T1000 (cell line): ENCODE measurements at regions not wholly inside any gene's neighbourhood (a gene's known extent, or its start where the extent isn't known, plus 50 kb on each side); places are given as distances from the start of the nearest gene placed in this dataset.
"Not testable (repeated sequence)": the region's sequence is repeated elsewhere in the genome, so short reads cannot be mapped to it uniquely, and the experiment has no call there.

ENCODE experiments used
- DNase-seq: peaks from one replicate; lab custom pipeline; 2025; ENCODE audit warnings: mixed read lengths; lab: John Stamatoyannopoulos, UW

DNA sequence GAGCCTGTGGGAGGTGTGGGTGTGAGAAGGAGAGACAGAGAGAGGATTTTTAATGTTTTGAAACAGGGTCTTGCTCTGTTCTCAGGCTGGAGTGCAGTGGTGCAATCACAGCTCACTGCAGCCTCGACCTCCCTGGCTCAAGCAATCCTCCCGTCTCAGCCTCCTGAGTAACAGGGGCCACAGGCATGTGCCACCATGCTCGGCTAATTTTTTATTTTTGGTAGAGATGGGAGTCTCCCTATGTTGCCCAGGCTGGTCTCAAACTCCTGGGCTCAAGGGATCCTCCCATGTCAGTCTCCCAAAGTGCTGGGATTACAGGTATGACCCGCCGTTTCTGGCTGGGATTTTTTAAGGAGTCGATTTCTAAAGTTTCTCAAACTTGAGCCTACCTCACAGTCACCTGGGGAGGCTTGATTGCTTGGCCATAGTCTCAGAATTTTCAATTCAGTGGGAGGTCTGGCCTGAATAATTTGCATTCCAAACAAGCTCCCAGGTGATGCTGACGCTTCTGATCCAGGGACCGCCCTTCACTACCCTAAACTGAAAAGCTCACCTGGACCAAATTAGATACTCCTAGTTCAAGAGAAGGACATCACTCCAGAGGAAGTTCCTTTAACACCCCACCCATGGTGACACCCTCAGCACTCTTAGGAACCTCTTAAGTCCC is 70.8 kb upstream of the SLC1A4 start:
- DNase-seq: no peak

DNA sequence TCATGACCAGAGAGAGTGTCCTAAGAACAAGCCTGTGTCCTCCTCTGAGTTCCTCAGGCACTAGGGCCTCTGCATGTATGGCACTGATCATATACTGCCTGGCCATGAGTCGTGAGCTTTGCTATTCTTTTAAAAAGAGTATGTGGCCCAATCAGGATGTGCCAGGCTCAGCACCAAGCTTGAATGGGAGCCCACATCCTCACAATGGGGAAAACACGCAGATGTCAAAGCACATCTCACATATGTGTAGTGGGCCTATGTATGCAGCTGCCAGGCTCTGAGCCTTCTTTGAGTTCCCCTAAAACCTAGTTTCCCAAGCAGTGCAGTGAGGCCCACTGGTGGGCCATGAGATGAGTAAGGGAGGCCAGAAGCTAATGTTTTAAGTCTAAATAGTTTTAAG is 69.9 kb upstream of the SLC1A4 start:
- DNase-seq: no peak

DNA sequence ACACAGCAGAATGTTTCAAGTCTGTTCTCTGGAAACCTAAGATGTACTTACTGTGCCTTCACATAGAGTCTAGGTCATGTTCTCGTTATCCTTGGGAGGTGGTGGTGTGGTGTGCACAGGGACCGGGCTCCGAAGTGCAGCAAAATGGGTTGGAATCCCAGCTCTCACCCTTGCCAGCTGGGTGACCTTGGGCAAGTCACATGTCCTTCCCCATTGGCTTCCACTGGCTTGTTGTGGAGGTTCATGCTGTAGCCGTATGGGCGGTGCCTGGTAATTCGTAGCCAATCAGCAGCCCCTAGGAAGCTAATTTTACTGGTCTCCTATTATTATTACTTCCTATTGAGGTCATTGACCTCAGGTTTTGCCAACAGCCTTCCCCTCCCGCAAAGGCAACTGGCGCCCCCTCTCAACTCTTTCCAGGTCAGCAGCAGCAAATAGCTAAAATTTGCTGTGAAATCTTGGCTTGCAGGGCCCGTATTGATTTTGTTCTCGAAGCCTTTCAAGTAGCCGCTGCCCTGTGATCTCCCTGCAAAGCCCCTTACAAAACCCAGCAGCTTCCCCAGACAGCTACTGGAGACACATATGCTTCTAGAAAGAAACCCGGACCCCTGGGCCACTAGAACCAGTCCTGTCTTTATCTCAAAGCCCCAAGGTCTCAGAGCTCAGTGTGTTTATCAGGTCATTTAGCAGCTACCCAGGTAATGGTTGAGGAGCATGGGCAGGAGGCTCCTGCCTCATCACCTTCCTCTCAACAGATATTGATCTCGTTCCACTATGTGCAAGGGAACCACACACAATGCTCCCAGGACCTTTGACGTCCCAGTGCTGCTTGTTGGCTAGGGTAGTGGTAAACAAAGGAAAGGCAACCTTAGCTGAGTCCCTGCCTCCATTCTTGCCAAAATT is 66.5 kb upstream of the SLC1A4 start:
- DNase-seq: no peak

DNA sequence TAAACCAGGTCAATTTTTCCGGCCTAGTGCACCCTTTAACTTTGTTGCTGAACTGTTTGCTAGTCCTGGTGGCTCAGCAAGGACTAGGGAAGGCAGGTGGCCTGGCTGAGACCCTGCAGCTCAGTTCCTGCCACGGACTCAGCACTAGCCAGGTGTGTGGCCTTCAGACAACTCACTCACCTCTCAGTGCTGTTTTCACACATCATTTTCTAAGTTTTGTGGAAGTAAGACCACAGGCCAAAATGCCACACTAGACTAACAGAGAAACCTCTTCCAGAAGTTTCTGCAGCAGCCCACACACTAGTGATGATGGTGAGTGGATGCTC is 65.9 kb upstream of the SLC1A4 start:
- DNase-seq: no peak

DNA sequence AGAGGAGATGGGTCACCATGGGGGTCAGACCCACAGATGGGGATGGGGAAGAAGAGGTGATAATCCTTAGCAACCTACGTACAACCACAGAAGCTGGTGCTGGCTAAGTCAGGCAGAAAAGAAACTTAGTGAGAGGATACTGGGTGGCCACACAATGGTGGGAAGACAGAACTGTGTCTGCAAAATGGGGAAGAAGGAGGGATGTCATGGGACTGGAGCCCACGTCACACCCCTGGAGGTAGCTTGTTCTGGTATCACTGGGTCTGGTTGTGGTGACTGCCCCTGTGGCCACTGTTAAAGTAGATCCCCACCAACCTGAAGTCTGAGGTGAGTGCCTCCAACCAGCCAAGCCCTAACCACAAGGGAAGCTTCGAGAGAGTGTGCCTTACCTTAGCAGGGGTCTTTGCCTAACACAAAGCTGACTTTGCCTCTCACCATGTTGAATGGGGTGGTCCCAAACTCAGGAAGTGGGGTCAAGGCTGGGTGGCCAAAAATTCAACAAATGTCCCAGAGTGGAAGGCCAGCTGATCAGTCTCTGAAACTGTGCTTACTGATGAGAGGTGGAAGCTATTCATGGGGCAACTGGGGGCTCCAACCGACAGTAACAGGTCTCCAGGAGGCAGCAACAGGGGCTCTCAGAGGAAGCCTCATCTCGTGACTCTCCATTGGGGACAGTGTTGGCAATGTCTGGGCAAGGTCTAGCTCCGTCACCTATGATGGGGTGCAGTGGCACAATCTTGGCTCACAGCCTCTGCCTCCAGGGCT is 64.8 kb upstream of the SLC1A4 start:
- DNase-seq: no peak

DNA sequence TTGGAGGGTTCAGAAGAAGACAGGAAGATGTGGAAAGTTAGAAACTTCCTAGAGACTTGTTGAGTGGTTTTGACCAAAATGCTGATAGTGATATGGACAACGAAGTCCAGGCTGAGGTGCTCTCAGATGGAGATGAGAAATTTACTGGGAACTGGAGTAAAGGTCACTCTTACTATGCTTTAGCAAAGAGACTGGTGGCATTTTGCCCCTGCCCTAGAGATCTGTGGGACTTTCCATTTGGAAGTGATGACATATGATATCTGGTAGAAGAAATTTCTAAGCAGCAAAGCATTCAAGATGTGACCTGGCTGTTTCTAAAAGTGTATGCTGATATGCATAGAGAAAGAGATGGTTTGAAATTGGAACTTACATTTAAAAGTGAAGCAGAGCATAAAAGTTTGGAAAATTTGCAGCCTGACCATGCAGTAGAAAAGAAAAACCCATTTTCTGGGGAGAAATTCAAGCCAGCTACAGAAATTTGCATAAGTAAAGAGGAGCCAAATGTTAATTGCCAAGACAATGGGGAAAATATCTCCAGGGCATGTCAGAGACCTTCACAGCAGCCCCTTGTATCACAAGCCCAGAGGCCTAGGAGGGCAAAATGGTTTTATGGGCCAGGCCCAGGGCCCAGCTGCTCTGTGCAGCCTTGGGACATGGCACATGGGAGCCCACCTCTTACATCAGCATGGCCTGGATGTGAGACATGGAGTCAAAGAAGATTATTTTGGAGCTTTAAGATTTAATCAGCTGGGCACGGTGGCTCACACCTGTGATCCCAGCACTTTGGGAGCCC is 63.1 kb upstream of the SLC1A4 start:
- DNase-seq: not testable (repeated sequence)

DNA sequence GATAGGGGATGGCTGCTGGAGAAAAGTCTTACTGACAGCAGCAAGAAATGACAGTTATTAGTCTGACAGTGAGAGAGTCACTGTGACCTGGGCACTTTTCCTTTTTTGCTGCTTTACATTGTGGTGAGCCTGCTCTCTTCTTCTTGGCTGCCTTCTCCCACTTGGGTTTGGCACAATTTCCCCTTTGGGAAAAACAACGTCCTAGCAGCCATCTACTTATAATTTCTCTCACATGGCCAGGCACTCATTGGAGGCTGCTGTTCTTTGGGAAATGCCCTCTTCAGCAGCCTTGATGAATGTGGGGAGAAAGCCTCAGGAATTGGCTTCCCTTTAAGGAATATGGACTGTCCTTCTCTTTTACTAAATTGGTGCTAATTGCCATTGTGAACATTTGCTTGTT is 60.4 kb upstream of the SLC1A4 start:
- DNase-seq: no peak

DNA sequence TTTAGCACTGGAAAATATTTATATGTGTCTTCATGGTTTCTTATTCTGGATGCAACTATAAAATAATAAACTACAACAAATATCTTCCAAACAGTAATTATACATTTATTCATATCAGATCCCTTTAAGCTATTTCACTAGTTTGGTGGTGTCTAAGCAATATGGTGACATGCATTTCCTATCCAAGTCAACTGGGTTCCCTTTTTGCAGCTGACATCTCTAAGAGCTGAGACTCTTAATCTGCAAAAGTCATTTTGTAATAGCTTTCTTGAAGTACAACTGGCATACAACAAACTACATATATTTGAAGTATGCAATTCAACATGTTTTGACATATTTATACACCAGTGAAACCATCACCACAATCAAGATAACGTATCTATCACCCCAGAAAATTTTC is 59.9 kb upstream of the SLC1A4 start:
- DNase-seq: no peak

DNA sequence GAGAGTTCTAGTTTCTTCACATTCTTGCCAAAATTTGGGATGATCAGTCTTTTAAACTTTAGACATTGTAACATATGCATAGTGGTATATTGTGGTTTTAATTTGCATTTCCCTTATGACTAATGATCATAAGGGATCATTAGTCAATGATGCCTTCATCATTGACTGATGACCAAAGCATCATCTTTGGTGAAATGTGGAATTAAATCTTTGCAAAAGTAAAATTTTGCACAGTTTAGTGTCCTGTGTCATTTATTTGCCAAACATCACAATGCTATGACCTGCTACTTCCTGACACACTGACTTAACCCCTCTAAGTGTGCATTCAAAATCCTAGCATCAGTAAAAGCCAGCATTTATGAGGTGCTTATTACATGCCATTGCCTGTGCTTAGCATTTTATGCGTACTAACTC is 58.9 kb upstream of the SLC1A4 start:
- no peak for DNase-seq

DNA sequence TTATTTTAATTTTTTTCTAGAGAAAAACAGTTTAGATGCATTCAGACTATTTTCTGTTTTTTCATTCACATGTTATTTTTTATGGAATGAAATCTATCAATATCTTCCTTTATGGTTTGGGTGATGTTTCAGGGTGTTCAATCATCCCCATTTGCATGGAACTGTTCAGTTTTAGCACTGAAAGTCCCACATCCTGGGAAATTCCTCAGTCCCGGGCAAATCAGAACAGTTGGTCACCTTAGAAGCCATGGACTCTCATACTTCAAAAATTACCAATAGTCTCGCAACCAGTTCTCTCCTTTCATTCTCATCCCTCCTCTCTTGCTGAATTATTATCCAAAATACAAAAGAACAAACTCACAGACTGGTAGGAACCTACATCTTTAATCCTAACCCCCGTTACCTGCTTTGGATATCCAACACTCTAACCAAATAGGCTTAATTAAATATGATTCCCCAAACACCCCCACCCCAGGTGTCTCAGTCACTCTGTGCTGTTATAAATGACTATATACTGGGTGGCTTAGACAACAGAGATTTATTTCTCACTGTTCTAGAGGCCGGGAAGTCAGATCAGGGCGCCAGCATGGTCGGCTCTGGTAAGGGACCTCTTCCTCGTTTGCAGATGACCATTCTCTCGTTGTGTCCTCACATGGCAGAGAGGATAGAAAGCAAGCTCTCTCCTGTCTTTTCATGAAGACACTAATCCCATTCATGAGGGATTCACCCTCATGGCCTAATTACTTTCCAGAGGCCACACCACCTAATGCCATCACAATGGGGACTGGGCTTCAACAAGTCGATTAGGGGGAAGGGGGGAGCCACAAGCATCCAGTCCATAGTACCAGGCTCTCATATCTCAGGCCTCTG is 57.7 kb upstream of the SLC1A4 start:
- DNase-seq: no peak

DNA sequence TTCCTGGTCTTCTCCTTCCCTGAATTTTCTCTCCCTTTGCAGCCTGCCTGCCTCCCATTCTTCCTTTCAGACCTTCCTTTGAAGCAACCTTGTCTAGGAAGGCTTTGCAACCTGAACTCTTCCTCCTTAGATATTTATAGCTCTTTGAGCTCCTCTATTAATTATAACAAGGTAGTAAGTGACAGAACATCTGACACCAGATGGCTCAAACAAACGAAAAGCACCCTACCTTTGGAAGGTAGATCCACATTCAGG is 57.2 kb upstream of the SLC1A4 start:
- no peak for DNase-seq

DNA sequence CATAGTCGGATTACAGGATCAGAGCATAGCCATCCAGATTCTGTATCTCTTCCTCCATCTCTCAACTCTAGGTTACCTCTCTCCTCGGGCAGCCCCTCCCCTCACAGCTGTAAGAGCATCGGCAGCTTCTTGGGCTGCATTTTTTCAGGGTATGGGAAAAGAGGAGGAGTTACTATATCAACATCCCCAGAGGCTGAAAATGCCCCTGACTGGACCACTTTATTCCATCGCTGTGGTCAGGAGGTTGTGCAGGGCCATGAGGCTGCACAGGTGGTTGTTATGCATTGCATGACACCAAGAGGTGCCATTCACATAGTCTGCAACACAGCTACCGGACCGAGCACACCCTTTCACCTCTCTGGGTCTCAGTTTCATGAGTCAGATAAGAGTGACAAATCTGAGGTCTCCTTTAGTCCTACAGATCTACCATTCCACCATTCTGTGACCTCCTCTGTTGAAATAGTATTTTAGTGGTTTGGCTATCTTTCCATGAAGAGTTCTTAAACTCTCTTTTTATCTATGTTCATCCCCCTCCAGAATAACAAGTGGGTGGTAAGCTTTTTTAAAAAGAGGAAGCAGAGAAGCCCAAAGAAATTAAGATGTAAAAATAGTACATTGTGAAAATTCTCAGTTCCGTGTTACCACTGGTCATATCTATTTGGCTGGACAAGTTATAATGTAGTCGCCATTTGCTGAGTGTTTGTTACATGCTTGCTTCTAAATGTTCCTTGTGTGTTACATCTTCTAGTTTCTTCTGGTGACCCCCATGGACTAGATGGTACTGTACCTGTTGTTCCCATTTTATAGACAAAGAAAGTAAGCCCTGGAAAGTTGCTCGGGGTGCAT is 56.6 kb upstream of the SLC1A4 start:
- DNase-seq: no peak

DNA sequence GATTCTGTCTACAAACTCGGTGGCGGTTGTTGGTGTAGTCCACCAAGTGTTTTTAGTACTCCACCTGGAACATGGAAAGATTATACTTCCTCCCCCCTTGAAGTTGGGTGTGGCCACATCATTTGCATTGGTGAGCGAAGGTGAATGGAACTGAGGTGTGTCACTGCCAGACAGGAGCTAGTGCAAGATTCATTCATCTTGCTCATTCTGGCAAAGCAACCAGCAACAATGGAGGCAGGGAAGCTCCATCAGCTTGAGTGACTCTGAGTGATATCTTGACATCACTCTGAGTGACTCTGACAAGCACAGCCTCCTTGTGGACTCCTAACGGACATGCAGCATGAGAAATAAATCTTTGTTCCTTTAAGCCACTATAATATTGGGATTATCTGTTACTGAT is 54.7 kb upstream of the SLC1A4 start:
- DNase-seq: no peak

DNA sequence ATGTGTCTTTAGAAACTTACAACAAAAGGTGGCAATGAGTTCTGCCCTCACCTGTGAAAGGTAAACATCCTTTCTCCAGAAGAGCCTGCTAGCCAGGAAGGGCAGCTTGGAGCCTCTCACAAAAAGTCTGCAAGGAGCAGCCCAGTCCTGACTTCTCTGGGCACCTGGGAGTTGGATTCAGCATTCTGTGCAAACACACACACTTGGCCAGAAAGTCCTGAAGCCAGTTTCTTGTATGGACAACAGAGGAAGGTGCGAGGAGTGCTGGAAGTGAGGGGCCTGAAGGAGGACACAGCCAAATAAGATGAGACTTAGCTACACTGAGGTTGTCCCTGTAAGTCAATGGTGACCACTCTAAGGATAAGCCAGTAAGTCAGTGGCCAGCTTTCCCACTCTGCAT is 52.4 kb upstream of the SLC1A4 start:
- no peak for DNase-seq

DNA sequence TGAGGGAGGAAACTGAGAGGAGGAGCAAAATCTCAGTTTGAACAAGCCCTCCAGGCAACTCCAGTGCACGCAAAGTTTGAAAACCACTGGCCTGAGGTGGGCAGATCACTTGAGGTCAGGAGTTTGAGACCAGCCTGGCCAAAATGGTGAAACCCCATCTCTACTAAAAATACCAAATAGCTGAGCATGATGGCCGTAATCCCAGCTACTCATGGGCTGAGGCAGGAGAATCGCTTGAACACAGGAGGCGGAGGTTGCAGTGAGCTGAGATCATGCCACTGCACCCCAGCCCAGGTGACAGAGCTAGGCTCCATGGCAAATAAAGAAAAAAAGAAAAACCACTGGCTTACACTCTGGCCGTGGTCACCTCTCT is 51.9 kb upstream of the SLC1A4 start:
- not testable (repeated sequence) for DNase-seq

DNA sequence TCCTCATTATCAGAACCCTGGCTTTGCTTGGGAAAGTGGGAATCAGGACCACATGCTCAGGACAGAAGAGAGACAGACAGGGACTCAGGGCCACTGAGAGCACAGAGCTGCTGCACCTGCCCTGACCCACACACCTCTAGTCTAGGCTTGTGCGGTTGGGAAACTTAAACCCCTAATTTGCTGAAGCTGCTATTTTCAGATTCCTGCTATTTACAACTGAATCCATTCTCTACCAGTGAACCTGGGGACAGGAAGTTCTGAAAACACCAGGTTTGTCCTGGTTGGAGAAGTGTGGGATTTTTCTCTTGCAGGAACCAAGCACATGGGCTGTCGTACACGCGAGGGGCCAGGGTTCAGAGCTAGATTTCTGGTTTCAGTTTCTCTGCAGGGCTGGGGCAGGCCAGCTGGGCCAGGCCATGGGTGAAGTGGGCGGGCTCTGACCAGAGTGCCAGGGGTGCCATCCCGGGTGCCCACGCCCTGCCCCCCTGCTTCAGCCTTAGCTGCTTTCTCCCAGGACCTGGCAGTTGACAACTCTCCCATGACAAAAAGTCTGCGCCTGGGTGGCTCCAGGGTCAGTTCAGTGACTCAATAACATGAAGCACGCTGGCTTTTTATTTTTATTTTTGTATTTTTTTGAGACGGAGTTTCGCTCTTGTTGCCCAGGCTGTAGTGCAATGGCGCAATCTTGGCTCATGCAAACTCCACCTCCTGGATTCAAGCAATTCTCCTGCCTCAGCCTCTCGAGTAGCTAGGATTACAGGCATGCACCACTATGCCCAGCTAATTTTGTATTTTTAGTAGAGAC is 51.3 kb upstream of the SLC1A4 start:
- DNase-seq: no peak

DNA sequence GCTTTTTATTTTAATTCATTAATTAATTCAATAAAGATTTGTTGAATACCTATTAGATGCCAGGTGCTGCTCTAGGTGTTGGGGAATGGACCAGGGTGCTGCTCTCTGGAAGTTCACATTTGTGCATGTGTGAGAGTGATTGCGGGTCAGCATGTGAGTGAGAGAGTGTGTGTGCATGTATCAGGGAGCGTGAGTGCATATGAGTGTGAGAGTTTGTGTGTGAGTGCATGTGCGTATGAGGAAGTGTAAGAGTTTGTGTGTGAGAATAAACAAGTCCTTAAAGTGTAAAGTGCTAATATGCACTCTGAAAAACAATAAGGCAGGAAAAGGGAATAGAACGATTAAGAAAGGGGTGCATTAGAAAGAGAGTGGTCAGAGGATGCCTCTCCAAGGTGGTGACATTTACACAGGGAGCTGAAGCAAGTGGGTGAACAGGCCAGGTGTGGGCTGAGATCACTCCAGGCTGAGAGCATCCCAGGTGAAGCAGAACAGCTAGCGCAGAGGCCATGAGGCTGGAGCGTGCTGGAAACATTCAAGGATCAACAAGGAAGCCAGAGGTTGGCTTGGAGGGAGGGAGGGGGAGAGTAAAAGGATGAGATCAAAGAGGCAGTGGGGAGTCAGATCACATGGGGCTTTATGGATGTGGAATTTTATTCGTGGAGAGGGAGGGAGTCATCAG is 50.5 kb upstream of the SLC1A4 start:
- DNase-seq: no peak

DNA sequence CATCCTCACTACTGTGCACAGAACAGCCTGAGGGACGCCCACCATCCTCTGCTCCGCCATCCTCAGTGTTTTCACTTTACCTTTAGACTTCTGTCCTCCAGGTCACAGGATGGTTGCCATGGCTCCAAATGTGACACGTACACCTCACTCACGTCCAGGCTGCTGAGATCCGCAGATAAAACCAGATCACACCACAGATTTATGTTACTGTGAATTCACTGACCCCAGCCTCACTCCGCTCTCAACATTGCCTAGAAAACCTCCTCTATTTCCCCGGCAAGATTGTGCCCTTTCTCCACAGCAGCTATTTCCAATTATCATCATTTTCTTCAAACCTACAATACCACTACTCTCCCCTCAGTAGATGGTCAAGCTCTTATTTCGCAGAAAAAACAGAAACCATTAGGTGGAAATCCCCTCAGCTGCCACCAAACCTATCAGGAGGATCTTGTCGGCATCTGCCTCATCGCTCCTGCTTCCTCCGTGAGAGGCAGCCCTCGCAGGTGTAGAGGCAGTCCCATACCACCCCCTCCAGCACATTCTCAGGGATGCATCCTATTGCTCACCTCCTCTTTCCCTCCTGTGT is 49.8 kb upstream of the SLC1A4 start:
- no peak for DNase-seq
